Astrocyte of the hippocampus (primary cell): ENCODE measurements at regions not wholly inside any gene's neighbourhood (a gene's known extent, or its start where the extent isn't known, plus 50 kb on each side); places are given as distances from the start of the nearest gene placed in this dataset.
"Not testable (repeated sequence)": the region's sequence is repeated elsewhere in the genome, so short reads cannot be mapped to it uniquely, and the experiment has no call there.

ENCODE experiments used
- DNase-seq: peaks from one replicate; pipeline ENCODE4 v3.0.0; 2011; ENCODE audit warnings: low read depth, low spot score

DNA sequence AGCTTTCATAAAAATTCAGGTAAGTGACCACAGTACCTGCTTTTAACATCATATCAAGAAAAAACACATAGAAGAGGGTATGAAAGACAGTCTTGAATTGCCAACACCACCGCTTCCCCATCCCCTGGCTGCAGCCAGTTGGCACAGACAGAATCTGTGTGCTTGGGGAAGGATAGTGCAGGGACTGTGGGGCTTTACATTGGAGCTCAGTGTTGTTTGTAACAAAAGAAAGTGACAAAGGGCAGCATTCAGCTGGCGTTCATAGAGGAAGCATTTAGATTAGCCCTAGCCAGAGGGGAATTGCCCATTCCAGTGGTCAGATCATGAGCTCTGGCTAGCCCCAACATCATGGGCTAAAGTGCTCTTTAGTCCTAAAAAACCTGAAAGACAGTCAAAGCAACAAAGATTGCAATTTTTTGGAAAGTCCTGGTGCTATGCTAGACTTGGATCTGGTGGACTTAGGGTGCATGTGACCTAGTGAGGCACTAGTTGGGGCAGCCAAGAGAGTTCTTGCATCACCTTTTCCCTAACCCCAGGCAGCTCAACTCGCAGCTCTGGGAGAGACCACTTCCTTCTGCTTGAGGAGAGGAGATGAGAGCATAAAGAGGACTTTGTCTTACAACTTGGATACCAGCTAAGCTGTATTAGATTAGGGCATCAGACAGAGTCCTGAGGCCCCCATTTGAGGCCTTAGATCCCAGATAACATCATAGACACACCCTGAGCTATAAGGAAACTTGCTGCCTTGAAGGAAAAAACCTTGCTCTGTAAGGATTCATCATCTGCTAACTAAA, 1602.4 kb upstream of the ADGRL3 start:
- no peak for DNase-seq

DNA sequence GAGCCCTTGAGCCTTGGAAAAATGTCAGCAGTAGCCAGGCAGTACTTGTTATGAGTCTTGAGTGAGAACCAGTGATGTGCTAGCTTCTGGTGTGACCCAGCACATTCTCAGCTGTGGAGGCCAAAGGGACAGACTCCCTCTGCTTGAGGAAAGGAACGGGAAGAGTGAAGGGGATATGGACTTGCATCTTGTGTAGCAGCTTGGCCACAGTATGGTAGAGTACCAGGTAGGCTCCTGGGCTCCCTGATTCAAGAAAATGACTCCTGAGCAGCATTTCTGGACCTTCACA, 1601.9 kb upstream of the ADGRL3 start:
- no peak for DNase-seq

- peak; percentile 4 for DNase-seq
Observed at GRCh38 chr4:59608466-59608865, 1591.7 kb upstream of the ADGRL3 start.

DNA sequence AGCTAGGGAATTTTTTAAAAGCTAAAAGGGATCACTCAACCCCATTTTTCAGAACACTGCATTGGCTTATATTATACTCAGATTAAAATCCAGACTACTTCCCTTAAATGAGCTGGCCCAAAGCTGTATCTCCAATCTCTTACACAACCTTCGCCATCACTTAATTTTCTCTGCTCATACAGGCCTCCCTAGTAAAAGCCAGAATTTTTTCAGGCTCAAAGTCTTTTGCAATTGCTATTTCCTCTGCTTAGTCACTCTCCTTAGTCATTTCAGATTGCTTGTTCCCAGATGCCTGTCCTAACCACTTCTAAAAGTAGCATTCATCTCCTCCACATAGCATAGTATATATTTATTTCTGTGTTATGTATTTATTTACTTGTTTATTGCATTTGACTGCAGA, 1587.9 kb upstream of the ADGRL3 start:
- peak; percentile 45 for DNase-seq

GRCh38 chr4:59615316-59615715, 1584.8 kb upstream of the ADGRL3 start:
- no peak for DNase-seq

- DNase-seq: no peak
Observed at GRCh38 chr4:59629348-59629747, 1570.8 kb upstream of the ADGRL3 start.

GRCh38 chr4:59630235-59630634, 1569.9 kb upstream of the ADGRL3 start:
- no peak for DNase-seq

DNA sequence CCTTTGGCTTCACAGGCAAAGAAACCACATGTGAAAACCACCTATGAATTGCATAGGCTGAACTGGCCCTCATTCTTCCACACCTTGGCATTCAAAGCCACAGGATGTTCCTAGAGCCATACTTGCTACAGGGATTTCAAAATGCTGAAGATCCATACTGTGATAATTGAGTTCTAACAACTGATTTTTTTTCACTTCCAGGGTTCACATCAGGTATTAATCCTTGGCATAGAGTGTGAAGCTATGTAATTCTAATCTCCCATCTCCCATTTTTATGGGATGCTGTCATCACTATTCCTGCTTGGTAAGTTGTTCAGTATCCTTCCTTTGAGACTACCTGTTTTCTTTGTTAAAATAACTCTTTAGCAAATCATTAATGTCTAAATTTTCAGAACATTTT, 1569.2 kb upstream of the ADGRL3 start:
- DNase-seq: no peak

DNA sequence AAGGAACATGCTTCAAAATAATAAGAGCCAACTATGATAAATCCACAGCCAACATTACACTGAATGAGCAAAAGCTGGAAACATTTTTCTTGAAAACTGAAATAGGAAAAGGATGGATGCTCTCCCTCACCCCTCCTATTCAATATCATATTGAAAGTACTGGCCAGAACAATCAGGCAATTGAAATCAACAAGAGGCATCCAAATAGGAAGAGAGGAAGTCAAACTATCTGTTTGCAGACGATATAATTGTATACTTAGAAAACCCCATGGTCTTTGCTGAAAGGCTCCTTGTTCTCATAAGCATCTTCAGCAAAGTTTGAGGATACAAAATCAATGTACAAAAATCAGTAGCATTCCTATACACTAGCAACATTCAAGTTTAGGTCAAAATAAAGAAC, 1562.5 kb upstream of the ADGRL3 start:
- no peak for DNase-seq

GRCh38 chr4:59643682-59644081, 1556.4 kb upstream of the ADGRL3 start:
- no peak for DNase-seq

DNA sequence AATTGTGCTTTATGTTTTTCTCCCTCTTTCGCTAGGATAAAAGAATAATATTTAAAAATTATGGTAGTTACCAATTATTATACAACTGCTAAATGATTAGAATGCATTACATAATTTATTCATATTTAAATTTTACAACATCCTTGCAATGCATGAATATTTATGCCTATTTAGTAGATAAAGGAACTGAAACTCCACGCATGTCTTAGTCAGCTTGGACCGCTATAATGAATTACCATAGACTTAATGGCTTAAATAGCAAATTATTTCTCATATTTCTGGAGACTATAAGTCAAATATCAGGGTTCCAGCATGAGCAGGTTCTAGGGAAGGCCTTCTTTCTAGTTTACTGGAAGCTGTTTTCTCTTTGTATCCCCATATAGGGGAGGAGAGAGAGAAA, 1555.4 kb upstream of the ADGRL3 start:
- no peak for DNase-seq

- no peak for DNase-seq
Observed at GRCh38 chr4:59646082-59646481, 1554.0 kb upstream of the ADGRL3 start.

DNA sequence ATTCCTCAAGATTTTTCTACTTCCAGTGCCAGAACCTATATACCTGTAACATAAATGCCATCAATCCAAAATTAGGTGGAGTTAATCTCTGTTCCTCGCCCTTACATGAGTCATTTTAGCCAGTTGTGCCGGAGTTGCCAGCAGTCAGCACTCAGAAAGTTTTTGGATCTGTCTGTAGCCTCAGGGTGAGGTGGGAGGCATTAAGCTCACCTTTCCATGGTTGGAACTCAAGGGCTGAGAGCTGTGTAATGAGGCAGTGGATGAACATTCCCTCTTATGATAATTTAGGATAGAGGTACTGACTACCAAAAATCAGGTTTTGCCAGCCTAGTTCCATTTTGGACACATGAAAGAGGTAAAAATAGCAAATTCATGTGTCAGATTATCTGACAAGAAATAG, 1553.1 kb upstream of the ADGRL3 start:
- no peak for DNase-seq

- no peak for DNase-seq
Observed at GRCh38 chr4:59647500-59647899, 1552.6 kb upstream of the ADGRL3 start.

DNA sequence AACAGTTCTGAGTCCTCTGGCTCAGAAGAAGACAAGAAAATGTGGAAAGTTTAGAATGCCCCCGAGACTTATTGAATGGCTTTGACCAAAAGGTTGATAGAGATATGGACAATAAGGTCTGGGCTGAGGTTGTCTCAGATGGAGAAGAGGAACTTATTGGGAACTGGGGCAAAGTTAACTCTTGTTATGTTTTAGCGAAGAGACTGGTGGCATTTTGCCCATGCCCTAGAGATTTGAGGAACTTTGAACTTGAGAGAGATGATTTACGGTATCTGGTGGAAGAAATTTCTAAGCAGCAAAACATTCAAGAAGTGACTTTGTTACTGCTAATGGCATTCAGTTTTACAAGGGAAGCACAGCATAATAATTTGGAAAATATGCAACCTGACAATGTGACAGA, 1549.3 kb upstream of the ADGRL3 start:
- no peak for DNase-seq

- no peak for DNase-seq
Observed at GRCh38 chr4:59655996-59656395, 1544.1 kb upstream of the ADGRL3 start.

GRCh38 chr4:59664771-59665170, 1535.4 kb upstream of the ADGRL3 start:
- DNase-seq: no peak

DNA sequence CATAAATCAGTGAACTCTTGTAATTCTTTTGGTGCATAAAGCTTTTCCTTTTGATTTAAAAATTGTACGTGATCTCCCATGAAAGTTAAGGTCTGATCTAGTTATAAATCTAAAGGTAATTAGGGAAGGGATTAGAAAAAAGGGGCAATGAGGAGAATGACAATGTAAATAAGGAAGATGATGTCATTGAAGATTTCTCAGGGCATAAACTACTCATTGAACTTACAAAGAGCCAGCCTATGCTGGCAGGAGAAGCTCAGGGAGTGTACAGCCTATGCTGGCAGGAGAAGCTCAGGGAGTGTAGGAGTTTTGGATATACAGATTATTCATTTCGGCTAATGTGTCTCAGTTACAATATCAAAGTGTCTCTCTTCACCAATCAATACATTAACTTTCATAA, 1533.5 kb upstream of the ADGRL3 start:
- DNase-seq: no peak

- DNase-seq: peak; percentile 1
Observed at GRCh38 chr4:59671037-59671436, 1529.1 kb upstream of the ADGRL3 start.

GRCh38 chr4:59676389-59676788, 1523.7 kb upstream of the ADGRL3 start:
- no peak for DNase-seq

DNA sequence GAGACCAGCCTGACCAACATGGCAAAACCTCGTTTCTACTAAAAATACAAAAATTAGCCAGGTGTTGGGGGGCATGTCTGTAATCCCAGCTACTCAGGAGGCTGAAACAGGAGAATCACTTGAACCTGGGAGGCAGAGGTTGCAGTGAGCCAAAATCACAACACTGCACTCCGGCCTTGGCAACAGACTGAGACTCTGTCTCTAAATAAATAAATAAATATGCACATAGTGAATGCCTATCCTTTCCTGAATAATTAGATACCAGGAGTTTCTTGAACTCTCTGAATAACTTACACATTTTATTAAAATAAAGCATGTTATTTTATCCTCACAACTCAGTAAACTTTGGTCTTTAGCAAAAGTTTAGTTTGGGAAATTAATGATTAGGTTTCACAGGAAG, 1523.1 kb upstream of the ADGRL3 start:
- DNase-seq: not testable (repeated sequence)

DNA sequence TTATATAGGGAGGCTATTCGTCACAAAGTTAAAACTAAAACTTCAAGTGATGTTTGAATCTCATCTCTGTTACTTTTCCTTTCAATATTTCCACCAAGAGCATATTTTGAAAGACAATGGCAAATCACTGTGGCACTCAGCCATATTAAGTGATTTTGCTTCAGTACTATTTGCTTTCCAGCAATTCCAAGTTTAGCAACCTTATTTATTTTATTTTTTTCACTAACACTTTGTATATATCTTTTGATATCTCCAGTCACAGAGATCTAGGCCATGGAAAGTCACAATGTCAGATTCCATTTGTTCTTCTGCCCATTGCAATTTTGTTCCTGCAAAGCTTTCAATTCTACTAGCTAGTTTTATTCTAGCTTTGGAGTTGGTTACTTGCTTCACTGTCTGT, 1514.5 kb upstream of the ADGRL3 start:
- no peak for DNase-seq

DNA sequence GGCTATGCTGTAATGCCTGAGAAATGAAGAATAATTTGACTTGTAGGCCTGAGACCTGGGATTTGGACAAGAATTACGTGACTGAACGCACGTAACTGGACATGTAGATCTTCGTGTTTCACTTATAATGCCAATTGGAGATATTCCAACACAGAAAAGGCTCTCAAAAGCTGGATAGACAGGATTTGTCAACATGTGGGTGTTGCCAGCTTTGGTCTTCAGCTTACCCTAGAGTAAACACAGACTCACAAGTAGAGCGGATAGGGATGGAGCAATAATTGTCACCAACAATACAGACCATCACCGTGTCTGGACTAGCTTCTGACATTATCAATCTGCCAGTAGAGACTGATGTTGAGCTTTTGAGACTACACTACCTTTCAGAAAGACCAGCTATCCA, 1511.0 kb upstream of the ADGRL3 start:
- DNase-seq: no peak

DNA sequence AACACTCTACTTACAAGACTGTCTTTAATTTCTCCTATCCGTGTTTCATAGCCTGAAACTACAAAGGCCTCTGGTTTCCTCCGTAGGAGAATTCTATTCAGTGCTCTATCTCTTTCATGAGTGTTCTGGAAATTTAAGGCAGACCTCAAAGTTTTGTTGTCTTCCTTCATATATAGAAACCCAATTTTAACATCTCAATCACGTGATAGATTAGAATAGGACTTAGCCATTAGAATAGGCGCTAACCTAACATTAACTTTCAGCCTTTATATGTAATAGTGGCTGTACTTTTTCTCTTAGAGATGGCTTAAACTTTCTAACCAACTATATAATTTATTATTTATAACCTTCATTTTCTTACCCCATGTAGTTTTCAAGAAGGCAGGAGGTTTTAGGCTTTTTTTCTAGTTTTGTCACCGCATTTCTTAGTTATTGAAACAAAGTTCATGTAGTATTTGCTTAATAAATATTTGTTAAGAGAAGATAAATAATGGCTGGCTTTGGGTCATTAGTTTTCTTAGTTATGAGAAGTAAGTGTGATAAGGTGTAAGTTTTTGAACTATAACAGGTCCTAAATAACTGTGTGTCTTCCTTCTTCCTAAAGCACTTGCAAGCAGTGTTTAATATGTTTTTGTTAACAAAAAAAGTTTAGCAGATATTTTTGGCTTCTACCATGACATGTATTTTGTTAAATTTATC, 1504.6 kb upstream of the ADGRL3 start:
- no peak for DNase-seq
